ENCODE measurements at regions not wholly inside any gene's neighbourhood (a gene's known extent, or its start where the extent isn't known, plus 50 kb on each side); places are given as distances from the start of the nearest gene placed in this dataset.

- no peak for TF ChIP-seq CBX3 (IDR thresholded peaks at IDR 0.05; ENCODE audit: low read depth)
- TF ChIP-seq CTCF (IDR thresholded peaks at IDR 0.05 in 2 of 3, conservative IDR thresholded peaks at IDR 0.05 in 1 of 3; ENCODE audit: borderline replicate concordance in 1 of 3, insufficient read depth in 1 of 3, low read depth in 2 of 3, low read length in 2 of 3): no peak
- no peak for TF ChIP-seq YY1 (IDR thresholded peaks at IDR 0.05; ENCODE audit: extremely low read depth, insufficient replicate concordance, low read depth, low read length)
- TF ChIP-seq RAD21 (IDR thresholded peaks at IDR 0.05; ENCODE audit: low read depth): no peak
- TF ChIP-seq ATF3 (IDR thresholded peaks at IDR 0.05): no peak
- no peak for TF ChIP-seq ZNF274 (IDR thresholded peaks at IDR 0.05; ENCODE audit: low read depth, low read length)
Observed at GRCh38 chr2:3105814-3106569, 271.6 kb downstream of the EIPR1 start.

Measured in HCT116 (cell line).